ENCODE measurements at regions not wholly inside any gene's neighbourhood (a gene's known extent, or its start where the extent isn't known, plus 50 kb on each side); places are given as distances from the start of the nearest gene placed in this dataset.
A peak's percentile ranks its signal among the peaks of the same experiment; 100 is the strongest.
"Not testable (repeated sequence)": the region's sequence is repeated elsewhere in the genome, so short reads cannot be mapped to it uniquely, and the experiment has no call there.

GRCh38 chr17:68097161-68097805 is 61.7 kb downstream of the KPNA2 start:
- H3K9ac ChIP-seq (ENCODE audit: low read length): no peak overlapping the region
- peaks cover 6% of the 10 kb centered on the region for H3K4me1 ChIP-seq (ENCODE audit: control insufficient read depth, insufficient read depth, low read depth, low read length)
- H2BK5ac ChIP-seq (ENCODE audit: low read depth, low read length, poor library complexity, severe bottlenecking): no peak overlapping the region
- H3K4me2 ChIP-seq (ENCODE audit: low read length, poor library complexity, severe bottlenecking): no peak overlapping the region
- no peak overlapping the region for H2AK5ac ChIP-seq (ENCODE audit: low read length, severe bottlenecking)
- H3K79me1 ChIP-seq (replicated peaks; ENCODE audit: low read length, poor library complexity, severe bottlenecking): peaks cover 3% of the 10 kb centered on the region
- H2AFZ ChIP-seq (ENCODE audit: low read depth, low read length): no peak overlapping the region
- WGBS: 64% methylated on average over 7 of the region's 9 CpGs
- no peak overlapping the region for H2BK15ac ChIP-seq (ENCODE audit: low read depth, poor library complexity, severe bottlenecking)
- no peak overlapping the region for H3K4me3 ChIP-seq (ENCODE audit: insufficient read depth in 1 of 2, low read depth in 1 of 2, low read length in 2 of 2)
- no peak overlapping the region for H3K23ac ChIP-seq (ENCODE audit: low read length in 2 of 2)
- H3K4ac ChIP-seq (ENCODE audit: low read depth in 1 of 2, low read length in 2 of 2): no peak overlapping the region
- no peaks in the 10 kb centered on the region for H3K36me3 ChIP-seq (ENCODE audit: control insufficient read depth in 1 of 2, insufficient read depth in 2 of 2, low read depth in 1 of 2, low read length in 2 of 2)
- no peaks in the 10 kb centered on the region for H3K9me3 ChIP-seq (ENCODE audit: control insufficient read depth, low read length)
- H3K27ac ChIP-seq (ENCODE audit: low read length, poor library complexity, severe bottlenecking): no peak overlapping the region
- no peak overlapping the region for H3K14ac ChIP-seq (ENCODE audit: low read length in 2 of 2)
- H4K91ac ChIP-seq (ENCODE audit: low read length): no peak overlapping the region
- DNase-seq: peak; percentile 37
- peaks cover 0 to 5% of the 10 kb centered on the region in 2 experiments for H3K27me3 ChIP-seq (ENCODE audit: control insufficient read depth in 1 of 2, insufficient read depth in 1 of 2, low read length in 2 of 2)
- peak overlapping the region; percentile 6 to 75 for H3K18ac ChIP-seq (ENCODE audit: low read depth in 1 of 2, low read length in 2 of 2)
- no peak overlapping the region for H2BK120ac ChIP-seq (ENCODE audit: low read depth, low read length)
- H4K8ac ChIP-seq (ENCODE audit: low read length): no peak overlapping the region
- no peak overlapping the region for H2BK12ac ChIP-seq (ENCODE audit: low read length in 2 of 2)

GRCh38 chr17:68099341-68099753 is 63.8 kb downstream of the KPNA2 start:
- not testable (repeated sequence) for H2AK5ac ChIP-seq (ENCODE audit: low read length, severe bottlenecking); H2BK5ac ChIP-seq (ENCODE audit: low read depth, low read length, poor library complexity, severe bottlenecking); H3K23ac ChIP-seq (ENCODE audit: low read length in 2 of 2); H2AFZ ChIP-seq (ENCODE audit: low read depth, low read length); H3K79me1 ChIP-seq (replicated peaks; ENCODE audit: low read length, poor library complexity, severe bottlenecking); H3K4ac ChIP-seq (ENCODE audit: low read depth in 1 of 2, low read length in 2 of 2); H3K27ac ChIP-seq (ENCODE audit: low read length, poor library complexity, severe bottlenecking); H3K18ac ChIP-seq (ENCODE audit: low read depth in 1 of 2, low read length in 2 of 2); H3K9ac ChIP-seq (ENCODE audit: low read length); H2BK120ac ChIP-seq (ENCODE audit: low read depth, low read length); H4K91ac ChIP-seq (ENCODE audit: low read length); H2BK12ac ChIP-seq (ENCODE audit: low read length in 2 of 2); H3K9me3 ChIP-seq (ENCODE audit: control insufficient read depth, low read length); H3K4me1 ChIP-seq (ENCODE audit: control insufficient read depth, insufficient read depth, low read depth, low read length); H3K14ac ChIP-seq (ENCODE audit: low read length in 2 of 2); DNase-seq; H3K27me3 ChIP-seq (ENCODE audit: control insufficient read depth in 1 of 2, insufficient read depth in 1 of 2, low read length in 2 of 2); H3K4me2 ChIP-seq (ENCODE audit: low read length, poor library complexity, severe bottlenecking); H4K8ac ChIP-seq (ENCODE audit: low read length); H3K4me3 ChIP-seq (ENCODE audit: insufficient read depth in 1 of 2, low read depth in 1 of 2, low read length in 2 of 2); H2BK15ac ChIP-seq (ENCODE audit: low read depth, poor library complexity, severe bottlenecking); H3K36me3 ChIP-seq (ENCODE audit: control insufficient read depth in 1 of 2, insufficient read depth in 2 of 2, low read depth in 1 of 2, low read length in 2 of 2)
- WGBS: 98% methylated on average over 23 of the region's 29 CpGs

- no peaks in the 10 kb centered on the region for H3K36me3 ChIP-seq (ENCODE audit: control insufficient read depth in 1 of 2, insufficient read depth in 2 of 2, low read depth in 1 of 2, low read length in 2 of 2)
- H3K27me3 ChIP-seq (ENCODE audit: control insufficient read depth in 1 of 2, insufficient read depth in 1 of 2, low read length in 2 of 2): no peaks in the 10 kb centered on the region
- no peak overlapping the region for H3K18ac ChIP-seq (ENCODE audit: low read depth in 1 of 2, low read length in 2 of 2)
- no peak overlapping the region for H3K4me2 ChIP-seq (ENCODE audit: low read length, poor library complexity, severe bottlenecking)
- no peak overlapping the region for H4K91ac ChIP-seq (ENCODE audit: low read length)
- WGBS: 96% methylated on average over 16 of the region's 17 CpGs
- no peak for DNase-seq
- no peak overlapping the region for H2AK5ac ChIP-seq (ENCODE audit: low read length, severe bottlenecking)
- H3K14ac ChIP-seq (ENCODE audit: low read length in 2 of 2): no peak overlapping the region
- H3K4me3 ChIP-seq (ENCODE audit: insufficient read depth in 1 of 2, low read depth in 1 of 2, low read length in 2 of 2): no peak overlapping the region
- H3K9ac ChIP-seq (ENCODE audit: low read length): no peak overlapping the region
- H2BK5ac ChIP-seq (ENCODE audit: low read depth, low read length, poor library complexity, severe bottlenecking): no peak overlapping the region
- H2AFZ ChIP-seq (ENCODE audit: low read depth, low read length): no peak overlapping the region
- no peak overlapping the region for H2BK12ac ChIP-seq (ENCODE audit: low read length in 2 of 2)
- H3K23ac ChIP-seq (ENCODE audit: low read length in 2 of 2): no peak overlapping the region
- H3K4ac ChIP-seq (ENCODE audit: low read depth in 1 of 2, low read length in 2 of 2): no peak overlapping the region
- H3K27ac ChIP-seq (ENCODE audit: low read length, poor library complexity, severe bottlenecking): no peak overlapping the region
- no peak overlapping the region for H2BK120ac ChIP-seq (ENCODE audit: low read depth, low read length)
- peak overlapping the region; percentile 67 for H2BK15ac ChIP-seq (ENCODE audit: low read depth, poor library complexity, severe bottlenecking)
- no peaks in the 10 kb centered on the region for H3K9me3 ChIP-seq (ENCODE audit: control insufficient read depth, low read length)
- H3K4me1 ChIP-seq (ENCODE audit: control insufficient read depth, insufficient read depth, low read depth, low read length): peaks cover 6% of the 10 kb centered on the region
- H3K79me1 ChIP-seq (replicated peaks; ENCODE audit: low read length, poor library complexity, severe bottlenecking): peaks cover 3% of the 10 kb centered on the region
- H4K8ac ChIP-seq (ENCODE audit: low read length): no peak overlapping the region
Observed at GRCh38 chr17:68100000-68100641, 64.6 kb downstream of the KPNA2 start.

GRCh38 chr17:68101075-68101986 is 65.8 kb downstream of the KPNA2 start:
- Histone ChIP-seq H2BK12ac (ENCODE audit: low read length in 2 of 2) (peak overlapping the region in 1 of 2 experiments; percentile 92), H3K9ac (ENCODE audit: low read length) (peak overlapping the region; percentile 86), H3K36me3 (ENCODE audit: control insufficient read depth in 1 of 2, insufficient read depth in 2 of 2, low read depth in 1 of 2, low read length in 2 of 2) (no peaks in the 10 kb centered on the region), H4K91ac (ENCODE audit: low read length) (peak overlapping the region; percentile 90), H2BK15ac (ENCODE audit: low read depth, poor library complexity, severe bottlenecking) (peak overlapping the region; percentile 96), H3K9me3 (ENCODE audit: control insufficient read depth, low read length) (no peaks in the 10 kb centered on the region), H3K4ac (ENCODE audit: low read depth in 1 of 2, low read length in 2 of 2) (peak overlapping the region; percentile 91 to 96), H3K4me3 (ENCODE audit: insufficient read depth in 1 of 2, low read depth in 1 of 2, low read length in 2 of 2) (peak overlapping the region; percentile 86 to 92), H3K18ac (ENCODE audit: low read depth in 1 of 2, low read length in 2 of 2) (peak overlapping the region; percentile 86 to 98), H4K8ac (ENCODE audit: low read length) (peak overlapping the region; percentile 96), H3K4me1 (ENCODE audit: control insufficient read depth, insufficient read depth, low read depth, low read length) (peaks cover 6% of the 10 kb centered on the region), H2BK5ac (ENCODE audit: low read depth, low read length, poor library complexity, severe bottlenecking) (no peak overlapping the region), H3K79me1 (replicated peaks; ENCODE audit: low read length, poor library complexity, severe bottlenecking) (peaks cover 4% of the 10 kb centered on the region), H3K4me2 (ENCODE audit: low read length, poor library complexity, severe bottlenecking) (peak overlapping the region; percentile 81), H3K27ac (ENCODE audit: low read length, poor library complexity, severe bottlenecking) (no peak overlapping the region), H3K27me3 (ENCODE audit: control insufficient read depth in 1 of 2, insufficient read depth in 1 of 2, low read length in 2 of 2) (no peaks in the 10 kb centered on the region), H2AK5ac (ENCODE audit: low read length, severe bottlenecking) (no peak overlapping the region), H3K14ac (ENCODE audit: low read length in 2 of 2) (peak overlapping the region in 1 of 2 experiments; percentile 98), H3K23ac (ENCODE audit: low read length in 2 of 2) (peak overlapping the region in 1 of 2 experiments; percentile 93), H2AFZ (ENCODE audit: low read depth, low read length) (peak overlapping the region; percentile 85), H2BK120ac (ENCODE audit: low read depth, low read length) (peak overlapping the region; percentile 79)
- 8% methylated on average over 83 of the region's 88 CpGs for WGBS
- peak; percentile 93 for DNase-seq

Measured in mesenchymal stem cell (in vitro differentiated cells and primary cell).